ENCODE measurements at regions not wholly inside any gene's neighbourhood (a gene's known extent, or its start where the extent isn't known, plus 50 kb on each side); places are given as distances from the start of the nearest gene placed in this dataset.

- BruUV-seq (replicated peaks): no TSS peak
- Histone ChIP-seq H3K4me1 (no peaks in the 10 kb centered on the region), H3K36me3 (ENCODE audit: control insufficient read depth, insufficient read depth, low read length) (no peaks in the 10 kb centered on the region), H3K4me3 (ENCODE audit: low read depth, low read length) (no peak overlapping the region), H3K9me3 (no peaks in the 10 kb centered on the region), H3K27me3 (replicated peaks; ENCODE audit: control insufficient read depth, insufficient read depth, low read length) (no peaks in the 10 kb centered on the region)
- Mint-ChIP-seq H3K27me3 (ENCODE audit: insufficient read depth, unreplicated experiment) (peaks cover 27% of the 10 kb centered on the region), H3K9me3 (ENCODE audit: unreplicated experiment) (no peaks in the 10 kb centered on the region), H3K4me3 (ENCODE audit: unreplicated experiment) (no peak overlapping the region), H3K4me1 (ENCODE audit: low read depth, unreplicated experiment) (no peaks in the 10 kb centered on the region), H3K36me3 (ENCODE audit: insufficient read depth, unreplicated experiment) (no peaks in the 10 kb centered on the region), H3K27ac (ENCODE audit: unreplicated experiment) (no peak overlapping the region)
- intact Hi-C loops (cut with micrococcal nuclease; ENCODE audit: unreplicated experiment): no loop called here
- DNase-seq: no peak
- POLR2A ChIA-PET: no interaction called here
- no peak for TF ChIP-seq CTCF (IDR thresholded peaks at IDR 0.05; ENCODE audit: insufficient read depth in 1 of 2, low read depth in 1 of 2, low read length in 1 of 2, severe bottlenecking in 1 of 2, unreplicated experiment in 1 of 2)
- CTCF ChIA-PET: no interaction called here
Measured at GRCh38 chr12:111163422-111163821, 205.5 kb downstream of the PHETA1 start.

DNA sequence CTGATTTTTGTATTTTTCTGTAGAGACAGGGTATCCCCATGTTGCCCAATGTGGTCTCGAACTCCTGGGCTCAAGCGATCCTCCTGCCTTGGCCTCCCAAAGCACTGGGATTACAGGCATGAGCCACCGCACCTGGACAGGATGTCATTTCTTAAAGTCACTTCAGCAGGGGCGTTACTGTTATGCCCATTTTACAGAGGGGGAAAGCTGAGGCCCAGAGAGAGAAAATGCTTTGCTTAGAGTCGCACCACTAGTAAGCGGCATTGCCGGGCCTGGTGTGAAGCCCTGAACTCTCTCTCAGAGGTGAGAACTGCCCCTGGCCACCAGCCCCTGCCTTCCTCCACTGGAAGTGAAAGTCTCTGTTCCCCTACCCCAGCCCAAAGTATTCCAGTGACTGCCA lies 207.0 kb downstream of the PHETA1 start:
- Mint-ChIP-seq H3K4me1 (ENCODE audit: low read depth, unreplicated experiment) (no peaks in the 10 kb centered on the region), H3K9me3 (ENCODE audit: unreplicated experiment) (peaks cover 11% of the 10 kb centered on the region), H3K27ac (ENCODE audit: unreplicated experiment) (no peak overlapping the region), H3K27me3 (ENCODE audit: insufficient read depth, unreplicated experiment) (peaks cover 27% of the 10 kb centered on the region), H3K4me3 (ENCODE audit: unreplicated experiment) (no peak overlapping the region), H3K36me3 (ENCODE audit: insufficient read depth, unreplicated experiment) (no peaks in the 10 kb centered on the region)
- Histone ChIP-seq H3K27me3 (replicated peaks; ENCODE audit: control insufficient read depth, insufficient read depth, low read length) (no peaks in the 10 kb centered on the region), H3K36me3 (ENCODE audit: control insufficient read depth, insufficient read depth, low read length) (no peaks in the 10 kb centered on the region), H3K4me1 (no peaks in the 10 kb centered on the region), H3K4me3 (ENCODE audit: low read depth, low read length) (no peak overlapping the region), H3K9me3 (no peaks in the 10 kb centered on the region)
- TF ChIP-seq CTCF (IDR thresholded peaks at IDR 0.05; ENCODE audit: insufficient read depth in 1 of 2, low read depth in 1 of 2, low read length in 1 of 2, severe bottlenecking in 1 of 2, unreplicated experiment in 1 of 2): no peak
- ChIA-PET POLR2A (no interaction called here), CTCF (no interaction called here)
- DNase-seq: no peak
- no TSS peak for BruUV-seq (replicated peaks)
- intact Hi-C loops (cut with micrococcal nuclease; ENCODE audit: unreplicated experiment): no loop called here

- Mint-ChIP-seq H3K27ac (ENCODE audit: unreplicated experiment) (no peak overlapping the region), H3K9me3 (ENCODE audit: unreplicated experiment) (peaks cover 12% of the 10 kb centered on the region), H3K27me3 (ENCODE audit: insufficient read depth, unreplicated experiment) (peaks cover 30% of the 10 kb centered on the region), H3K4me1 (ENCODE audit: low read depth, unreplicated experiment) (peaks cover 4% of the 10 kb centered on the region), H3K36me3 (ENCODE audit: insufficient read depth, unreplicated experiment) (no peaks in the 10 kb centered on the region), H3K4me3 (ENCODE audit: unreplicated experiment) (no peak overlapping the region)
- intact Hi-C loops (cut with micrococcal nuclease; ENCODE audit: unreplicated experiment): no loop called here
- no peaks in the 10 kb centered on the region for H3K4me1 ChIP-seq
- no TSS peak for BruUV-seq (replicated peaks)
- H3K9me3 ChIP-seq: no peaks in the 10 kb centered on the region
- H3K4me3 ChIP-seq (ENCODE audit: low read depth, low read length): no peak overlapping the region
- no peak for TF ChIP-seq CTCF (IDR thresholded peaks at IDR 0.05; ENCODE audit: insufficient read depth in 1 of 2, low read depth in 1 of 2, low read length in 1 of 2, severe bottlenecking in 1 of 2, unreplicated experiment in 1 of 2)
- ChIA-PET CTCF (no interaction called here), POLR2A (no interaction called here)
- no peaks in the 10 kb centered on the region for H3K36me3 ChIP-seq (ENCODE audit: control insufficient read depth, insufficient read depth, low read length)
- no peaks in the 10 kb centered on the region for H3K27me3 ChIP-seq (replicated peaks; ENCODE audit: control insufficient read depth, insufficient read depth, low read length)
- DNase-seq: no peak
Measured at GRCh38 chr12:111160350-111161241, 208.3 kb downstream of the PHETA1 start.

Data from Caco-2 (cell line).